IPS DF 6.9 (cell line): ENCODE measurements at regions not wholly inside any gene's neighbourhood (a gene's known extent, or its start where the extent isn't known, plus 50 kb on each side); places are given as distances from the start of the nearest gene placed in this dataset.

Source experiments
- DNase-seq: peaks from one replicate; pipeline ENCODE4 v3.0.0-alpha.2; 2013; ENCODE audit warnings: low read depth, low spot score
- H3K27ac ChIP-seq: one replicate; pipeline ENCODE4 v1.5.1; 2013; ENCODE audit warnings: low read length, control low read depth
- H3K27me3 ChIP-seq: 2 replicates; pipeline ENCODE4 v1.6.1; 2013; ENCODE audit warnings: mild to moderate bottlenecking, low read length; ENCODE audit not compliant: control insufficient read depth, insufficient read depth
- H3K36me3 ChIP-seq: 2 replicates; pipeline ENCODE4 v1.6.1; 2013; ENCODE audit warnings: low read length; ENCODE audit not compliant: control insufficient read depth, insufficient read depth
- H3K4me1 ChIP-seq: 2 replicates; pipeline ENCODE4 v1.6.1; 2013; ENCODE audit warnings: low read length; ENCODE audit not compliant: control insufficient read depth, insufficient read depth
- H3K4me3 ChIP-seq: 2 replicates; pipeline ENCODE4 v1.5.1; 2013; ENCODE audit warnings: mild to moderate bottlenecking, low read length
- H3K9me3 ChIP-seq: 2 replicates; pipeline ENCODE4 v1.6.1; 2013; ENCODE audit warnings: low read length, inconsistent platforms; ENCODE audit not compliant: control insufficient read depth, insufficient read depth
- WGBS: extraction: QIAGEN DNeasy Blood & Tissue Kit; methylation state at CpG from one replicate; pipeline ENCODE4 v1.1.7; 2013; ENCODE audit warnings: mixed read lengths, missing lambda C conversion rate; ENCODE audit not compliant: insufficient read length, insufficient coverage; 5-methylcytosine and 5-hydroxymethylcytosine counted together

GRCh38 chr11:104523611-104524010 is 359.7 kb upstream of the PDGFD start:
- Histone ChIP-seq H3K4me3 (no peak overlapping the region), H3K27me3 (no peaks in the 10 kb centered on the region), H3K27ac (no peak overlapping the region), H3K4me1 (no peaks in the 10 kb centered on the region), H3K9me3 (no peaks in the 10 kb centered on the region), H3K36me3 (no peaks in the 10 kb centered on the region)
- no peak for DNase-seq
- no CpG with 5 or more reads among the region's 1 CpG for WGBS

DNA sequence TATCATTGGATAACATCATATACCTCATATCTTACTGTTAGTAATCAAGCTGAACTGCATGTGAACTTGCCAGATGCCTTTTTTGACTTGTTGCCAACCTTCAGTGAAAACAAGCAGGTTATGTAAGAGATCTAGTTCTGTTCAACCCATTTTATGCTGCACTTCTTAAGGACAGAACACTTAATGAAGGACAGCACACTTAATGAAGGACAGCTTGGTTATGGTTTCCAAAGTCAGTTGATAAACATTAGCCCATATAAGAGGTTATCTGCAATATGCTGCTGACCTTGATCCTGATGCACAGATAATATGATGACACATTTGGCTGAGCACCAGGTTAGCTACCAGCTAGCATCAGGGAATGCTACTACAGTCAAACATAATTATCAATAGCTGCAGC is 358.7 kb upstream of the PDGFD start:
- no peak for DNase-seq
- Histone ChIP-seq H3K4me1 (no peaks in the 10 kb centered on the region), H3K9me3 (no peaks in the 10 kb centered on the region), H3K27me3 (no peaks in the 10 kb centered on the region), H3K4me3 (no peak overlapping the region), H3K27ac (no peak overlapping the region), H3K36me3 (no peaks in the 10 kb centered on the region)

DNA sequence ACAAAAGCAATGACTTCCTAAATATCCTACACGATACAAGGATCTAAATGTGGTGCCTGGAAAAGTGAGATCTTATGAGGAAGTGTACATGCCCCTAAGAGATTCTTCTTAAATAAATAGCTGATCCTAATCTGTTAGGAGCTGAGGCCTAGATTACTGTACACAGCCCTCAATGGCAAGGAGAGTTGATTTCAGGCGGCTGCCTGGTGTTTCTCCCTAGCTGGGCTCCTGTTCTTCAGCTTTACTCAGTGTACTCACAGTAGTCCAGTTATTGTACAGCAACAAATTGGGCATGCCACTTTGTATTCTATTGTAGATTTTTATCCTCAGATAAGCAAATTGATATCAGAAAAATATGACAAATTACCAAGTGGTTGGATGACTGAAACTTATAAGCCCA is 358.2 kb upstream of the PDGFD start:
- Histone ChIP-seq H3K4me3 (no peak overlapping the region), H3K36me3 (no peaks in the 10 kb centered on the region), H3K4me1 (no peaks in the 10 kb centered on the region), H3K9me3 (no peaks in the 10 kb centered on the region), H3K27ac (no peak overlapping the region), H3K27me3 (no peaks in the 10 kb centered on the region)
- no peak for DNase-seq
- no CpG with 5 or more reads among the region's 2 CpGs for WGBS

GRCh38 chr11:104510169-104510568 is 346.2 kb upstream of the PDGFD start:
- WGBS: no CpG with 5 or more reads among the region's 2 CpGs
- DNase-seq: no peak
- H3K27ac ChIP-seq: no peak overlapping the region
- H3K36me3 ChIP-seq: no peaks in the 10 kb centered on the region
- H3K9me3 ChIP-seq: no peaks in the 10 kb centered on the region
- H3K27me3 ChIP-seq: no peaks in the 10 kb centered on the region
- no peaks in the 10 kb centered on the region for H3K4me1 ChIP-seq
- no peak overlapping the region for H3K4me3 ChIP-seq

DNA sequence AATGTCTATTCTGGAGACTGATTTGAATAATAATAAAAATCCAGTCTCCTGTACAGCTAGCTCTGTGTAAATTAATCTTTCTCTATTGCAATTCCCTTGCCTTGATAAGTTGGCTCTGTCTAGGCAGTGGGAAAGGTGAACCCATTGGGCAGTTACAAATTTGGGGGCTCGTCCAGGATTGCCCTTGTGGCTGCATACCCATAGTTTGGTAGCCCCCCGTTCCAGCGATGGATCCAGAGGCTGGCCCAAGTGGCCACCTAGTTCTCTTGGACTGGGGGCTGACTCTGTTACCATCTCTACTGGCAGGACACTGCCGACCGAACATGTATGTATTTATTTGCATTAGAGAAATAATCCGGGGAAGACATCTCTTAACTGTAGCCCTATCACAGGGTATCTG is 326.2 kb upstream of the PDGFD start:
- no CpG with 5 or more reads among the region's 6 CpGs for WGBS
- Histone ChIP-seq H3K9me3 (no peaks in the 10 kb centered on the region; the same call in 1 of the 2 replicates), H3K27ac (no peak overlapping the region), H3K36me3 (no peaks in the 10 kb centered on the region), H3K27me3 (no peaks in the 10 kb centered on the region), H3K4me1 (no peaks in the 10 kb centered on the region), H3K4me3 (no peak overlapping the region)
- DNase-seq: no peak

DNA sequence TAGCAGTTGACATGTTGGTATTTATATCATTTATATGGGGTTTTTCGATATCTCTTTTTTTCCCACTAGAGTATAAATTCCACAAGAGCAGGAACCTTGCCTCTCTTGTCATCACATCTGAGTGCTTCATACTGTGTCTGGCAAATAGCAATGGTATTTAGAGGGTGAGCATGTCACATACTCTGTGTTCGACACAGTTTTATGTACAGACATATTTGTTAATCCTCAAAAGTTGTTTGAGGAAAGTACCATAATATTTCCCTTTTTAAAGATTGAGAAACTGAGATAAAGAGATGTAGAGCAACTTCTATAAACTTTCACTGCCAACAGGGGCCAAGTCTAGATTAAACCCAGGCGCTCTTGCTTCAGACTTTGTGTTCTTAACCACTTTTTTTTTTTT is 324.6 kb upstream of the PDGFD start:
- Histone ChIP-seq H3K9me3 (no peaks in the 10 kb centered on the region; the same call in 1 of the 2 replicates), H3K36me3 (no peaks in the 10 kb centered on the region), H3K4me1 (no peaks in the 10 kb centered on the region), H3K27ac (no peak overlapping the region), H3K27me3 (no peaks in the 10 kb centered on the region), H3K4me3 (no peak overlapping the region)
- no CpG with 5 or more reads among the region's 3 CpGs for WGBS
- DNase-seq: no peak

GRCh38 chr11:104487046-104487806 is 323.3 kb upstream of the PDGFD start:
- no peak for DNase-seq
- WGBS: no CpG with 5 or more reads among the region's 4 CpGs

GRCh38 chr11:104484804-104485554 is 321.0 kb upstream of the PDGFD start:
- H3K27me3 ChIP-seq: no peaks in the 10 kb centered on the region
- no peak overlapping the region for H3K4me3 ChIP-seq
- no peaks in the 10 kb centered on the region for H3K36me3 ChIP-seq
- no peaks in the 10 kb centered on the region for H3K4me1 ChIP-seq
- whole genome bisulfite sequencing: no CpG with 5 or more reads among the region's 4 CpGs
- no peak overlapping the region for H3K27ac ChIP-seq
- DNase-seq: no peak
- no peaks in the 10 kb centered on the region for H3K9me3 ChIP-seq

More at GRCh38 chr11:104487046-104487806, 323.3 kb upstream of the PDGFD start:
- Histone ChIP-seq H3K36me3 (no peaks in the 10 kb centered on the region), H3K27ac (no peak overlapping the region), H3K27me3 (no peaks in the 10 kb centered on the region), H3K4me1 (no peaks in the 10 kb centered on the region), H3K9me3 (no peaks in the 10 kb centered on the region; the same call in 1 of the 2 replicates), H3K4me3 (no peak overlapping the region)

GRCh38 chr11:104476898-104477297 is 313.0 kb upstream of the PDGFD start:
- Histone ChIP-seq H3K9me3 (no peaks in the 10 kb centered on the region), H3K36me3 (no peaks in the 10 kb centered on the region), H3K27ac (no peak overlapping the region), H3K27me3 (no peaks in the 10 kb centered on the region), H3K4me1 (no peaks in the 10 kb centered on the region), H3K4me3 (no peak overlapping the region)
- DNase-seq: no peak
- WGBS: no CpG with 5 or more reads among the region's 2 CpGs

GRCh38 chr11:104476454-104476853 is 312.5 kb upstream of the PDGFD start:
- no peak overlapping the region for H3K4me3 ChIP-seq
- no peak for DNase-seq

GRCh38 chr11:104467404-104467803 is 303.5 kb upstream of the PDGFD start:
- no peak overlapping the region for H3K4me3 ChIP-seq
- no peaks in the 10 kb centered on the region for H3K36me3 ChIP-seq
- no peaks in the 10 kb centered on the region for H3K9me3 ChIP-seq
- H3K27me3 ChIP-seq: no peaks in the 10 kb centered on the region
- no peak overlapping the region for H3K27ac ChIP-seq
- H3K4me1 ChIP-seq: no peaks in the 10 kb centered on the region
- DNase-seq: no peak

More at GRCh38 chr11:104476454-104476853, 312.5 kb upstream of the PDGFD start:
- Histone ChIP-seq H3K27ac (no peak overlapping the region), H3K4me1 (no peaks in the 10 kb centered on the region), H3K9me3 (no peaks in the 10 kb centered on the region), H3K27me3 (no peaks in the 10 kb centered on the region), H3K36me3 (no peaks in the 10 kb centered on the region)
